SK-N-SH (cell line): ENCODE measurements at regions not wholly inside any gene's neighbourhood (a gene's known extent, or its start where the extent isn't known, plus 50 kb on each side); places are given as distances from the start of the nearest gene placed in this dataset.

Experiments
- CHD2 ChIP-seq: fragments of 150-350 bp; IDR thresholded peaks from 2 replicates; pipeline ENCODE4 v1.6.1; 2018; ENCODE audit warnings: low read length; ENCODE audit not compliant: partially characterized antibody
- CTCF ChIP-seq: fragments of 200-600 bp; sonication (generic); IDR thresholded peaks from 2 replicates; pipeline ENCODE4 v1.6.1; 2017; ENCODE audit warnings: antibody characterized with exemption, mild to moderate bottlenecking, moderate library complexity
- GATA2 ChIP-seq: sonication (generic); formaldehyde crosslinking; IDR thresholded peaks from 2 replicates; pipeline ENCODE4 v1.5.0; 2020; ENCODE audit warnings: mild to moderate bottlenecking, missing genetic modification reagents
- NRF1 ChIP-seq: IDR thresholded peaks from 2 replicates; pipeline ENCODE4 v1.6.1; 2012; ENCODE audit warnings: low read depth, mild to moderate bottlenecking, low read length
- USF2 ChIP-seq: fragments of 150-350 bp; IDR thresholded peaks from 2 replicates; pipeline ENCODE4 v1.6.1; 2017; ENCODE audit warnings: antibody characterized with exemption, low read length, low read depth, borderline replicate concordance

GRCh38 chr4:71261001-71261400, 77.8 kb upstream of the SLC4A4 start:
- TF ChIP-seq CTCF (no peak), CHD2 (no peak), USF2 (no peak), NRF1 (no peak), GATA2 (CRISPR knock-in tag) (no peak)
